HG02588 (cell line): ENCODE measurements at regions not wholly inside any gene's neighbourhood (a gene's known extent, or its start where the extent isn't known, plus 50 kb on each side); places are given as distances from the start of the nearest gene placed in this dataset.
"Not testable (repeated sequence)": the region's sequence is repeated elsewhere in the genome, so short reads cannot be mapped to it uniquely, and the experiment has no call there.

Experiments used
- ATAC-seq: cut with Tn5 transposase; IDR thresholded peaks from one replicate; pipeline ENCODE4 v1.9.1; 2021; ENCODE audit warnings: mild to moderate bottlenecking, moderate library complexity; ENCODE audit not compliant: unreplicated experiment

DNA sequence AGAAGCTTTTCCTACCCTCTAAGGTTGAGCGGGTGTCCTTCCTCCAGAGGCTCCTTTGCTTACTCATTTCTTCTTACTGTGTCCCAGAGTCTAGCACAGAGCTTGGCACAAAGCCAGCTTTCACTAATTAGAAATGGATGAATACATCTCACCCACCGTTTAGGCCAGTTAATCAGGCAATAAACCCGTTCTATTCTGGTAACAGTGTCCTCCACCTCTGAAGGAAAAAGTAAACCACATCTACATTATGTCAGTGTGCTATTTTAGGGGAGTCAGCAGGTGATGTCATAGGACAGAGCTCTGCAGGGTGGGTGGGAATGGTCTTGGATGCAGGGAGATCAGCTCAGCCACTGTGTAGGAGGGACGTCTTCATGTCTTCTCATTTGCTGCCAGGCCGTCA, 109.2 kb downstream of the OSTF1 start:
- no peak for ATAC-seq

DNA sequence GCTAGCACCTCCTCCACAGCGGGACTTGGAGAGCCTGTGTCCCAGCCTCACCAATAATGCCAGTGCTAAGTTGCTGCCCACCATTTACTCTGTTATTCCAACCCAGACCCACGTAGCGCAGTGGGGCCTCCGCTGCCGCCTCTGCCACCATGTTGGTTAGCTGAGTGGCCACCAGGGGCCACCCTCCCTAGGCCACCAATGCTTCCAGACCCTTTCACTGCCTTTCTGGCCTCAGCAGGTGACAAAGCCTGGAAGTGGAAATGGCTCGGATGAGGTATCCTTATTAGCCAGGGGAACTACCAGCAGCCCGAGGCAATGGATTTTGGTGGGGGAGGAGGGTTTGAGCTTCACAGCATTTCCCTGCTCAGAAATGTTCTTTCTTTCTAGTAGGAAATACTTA, 110.1 kb downstream of the OSTF1 start:
- ATAC-seq = no peak

DNA sequence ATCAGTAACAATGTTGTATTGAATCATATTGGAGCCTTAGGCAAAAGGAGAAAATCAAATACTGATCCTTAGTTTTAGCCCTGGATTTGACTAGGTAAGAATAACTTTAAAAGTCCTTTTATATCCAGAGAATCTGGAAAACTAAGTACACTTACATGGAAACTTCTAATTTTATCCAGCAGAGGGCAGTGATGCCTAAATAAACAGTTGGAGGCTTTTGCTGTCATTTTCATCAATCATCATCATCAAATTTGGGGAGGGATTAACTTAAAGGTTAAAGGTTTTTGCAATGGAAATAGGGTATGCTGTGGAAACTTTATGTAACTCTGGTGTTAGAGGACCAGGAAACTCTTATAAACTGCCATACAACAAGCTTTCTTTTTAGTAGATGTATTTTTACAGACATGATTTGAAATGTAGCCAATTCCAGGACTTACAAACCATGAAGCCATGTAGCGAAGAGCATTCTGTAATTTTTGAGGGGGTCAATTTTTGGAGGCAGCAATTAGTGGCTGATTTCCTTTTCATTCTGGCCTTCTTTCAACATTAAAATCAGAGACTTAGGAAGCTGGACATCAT, 112.7 kb downstream of the OSTF1 start:
- no peak for ATAC-seq

DNA sequence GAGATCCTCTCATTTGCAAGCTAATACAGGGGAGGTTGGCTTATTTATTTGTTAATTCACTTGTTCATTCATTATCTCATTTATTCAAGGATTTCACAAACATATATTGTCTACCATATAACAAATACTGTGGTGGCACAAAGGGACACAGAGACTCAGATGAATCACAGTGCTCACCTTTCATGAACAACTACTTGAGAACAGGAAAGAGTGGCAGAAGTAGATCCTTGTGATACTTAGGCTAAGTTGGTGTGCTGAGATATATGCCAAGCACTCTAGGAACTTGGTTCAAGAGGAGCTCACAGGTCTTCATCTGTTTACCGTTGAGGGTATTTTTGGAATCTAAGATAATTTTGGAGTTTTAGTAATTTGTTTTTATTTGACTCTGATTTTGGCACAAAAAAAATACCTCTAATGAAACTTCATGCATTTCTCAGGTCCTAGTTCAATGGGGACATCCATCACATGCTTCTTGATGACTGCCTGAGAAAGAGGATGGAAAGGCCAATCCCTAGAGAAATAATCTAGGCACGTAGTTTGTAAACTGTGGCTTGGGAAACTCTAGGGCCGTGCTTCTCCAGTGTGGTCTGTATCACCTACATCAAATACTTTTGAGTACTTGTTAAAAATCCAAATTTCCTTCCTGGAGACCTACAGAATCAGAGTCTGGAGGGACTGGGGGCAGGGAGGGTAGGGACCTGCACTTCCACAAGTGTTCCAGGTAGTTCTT, 113.3 kb downstream of the OSTF1 start:
- ATAC-seq = no peak

DNA sequence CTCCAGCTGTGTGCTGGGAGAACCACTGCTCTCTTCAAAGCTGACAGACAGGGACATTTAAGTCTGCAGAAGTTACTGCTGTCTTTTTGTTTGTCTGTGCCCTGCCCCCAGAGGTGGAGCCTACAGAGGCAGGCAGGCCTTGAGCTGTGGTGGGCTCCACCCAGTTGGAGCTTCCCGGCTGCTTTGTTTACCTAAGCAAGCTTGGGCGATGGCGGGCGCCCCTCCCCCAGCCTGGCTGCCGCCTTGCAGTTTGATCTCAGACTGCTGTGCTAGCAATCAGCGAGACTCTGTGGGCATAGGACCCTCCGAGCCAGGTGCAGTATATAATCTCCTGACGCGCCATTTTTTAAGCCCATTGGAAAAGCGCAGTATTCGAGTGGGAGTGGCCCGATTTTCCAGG, 119.7 kb downstream of the OSTF1 start:
- not testable (repeated sequence) for ATAC-seq

DNA sequence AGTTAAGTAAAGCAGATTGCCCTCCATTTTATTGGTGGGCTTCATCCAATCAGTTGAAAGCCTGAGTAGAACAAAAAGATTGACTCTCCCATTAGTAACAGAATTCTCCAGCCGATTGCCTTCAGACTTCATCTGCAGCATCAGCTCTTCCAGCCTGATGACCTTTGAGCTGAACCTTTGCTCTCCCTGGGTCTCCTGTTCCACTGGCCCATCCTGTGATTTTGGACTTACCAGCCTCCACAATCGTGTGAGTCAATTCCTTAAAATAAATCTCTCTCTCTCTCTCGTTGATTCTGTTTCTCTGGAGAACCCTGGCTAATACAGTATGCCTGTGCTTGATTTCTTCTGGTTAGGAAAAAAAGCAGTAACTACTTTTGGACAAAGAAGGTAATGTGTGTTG, 121.9 kb downstream of the OSTF1 start:
- ATAC-seq = no peak

DNA sequence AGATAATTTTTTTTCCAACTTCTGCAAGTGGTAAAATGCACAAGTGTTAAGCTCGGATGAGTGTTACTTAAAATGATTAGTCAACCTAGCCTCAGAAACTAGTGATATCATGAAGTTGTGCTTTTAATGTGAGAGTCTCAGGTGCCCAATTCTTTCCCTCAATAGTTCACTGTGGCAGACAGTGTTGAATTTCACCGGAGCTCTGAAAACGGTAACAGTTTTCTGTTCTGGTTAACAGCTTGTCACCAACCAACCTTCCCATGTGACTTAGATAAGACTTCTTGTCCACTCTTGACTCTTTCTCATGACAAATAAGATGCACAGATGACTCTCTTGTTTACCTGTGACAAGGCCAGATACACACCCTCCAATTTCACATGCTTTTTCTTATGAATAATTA, 125.5 kb downstream of the OSTF1 start:
- no peak for ATAC-seq

DNA sequence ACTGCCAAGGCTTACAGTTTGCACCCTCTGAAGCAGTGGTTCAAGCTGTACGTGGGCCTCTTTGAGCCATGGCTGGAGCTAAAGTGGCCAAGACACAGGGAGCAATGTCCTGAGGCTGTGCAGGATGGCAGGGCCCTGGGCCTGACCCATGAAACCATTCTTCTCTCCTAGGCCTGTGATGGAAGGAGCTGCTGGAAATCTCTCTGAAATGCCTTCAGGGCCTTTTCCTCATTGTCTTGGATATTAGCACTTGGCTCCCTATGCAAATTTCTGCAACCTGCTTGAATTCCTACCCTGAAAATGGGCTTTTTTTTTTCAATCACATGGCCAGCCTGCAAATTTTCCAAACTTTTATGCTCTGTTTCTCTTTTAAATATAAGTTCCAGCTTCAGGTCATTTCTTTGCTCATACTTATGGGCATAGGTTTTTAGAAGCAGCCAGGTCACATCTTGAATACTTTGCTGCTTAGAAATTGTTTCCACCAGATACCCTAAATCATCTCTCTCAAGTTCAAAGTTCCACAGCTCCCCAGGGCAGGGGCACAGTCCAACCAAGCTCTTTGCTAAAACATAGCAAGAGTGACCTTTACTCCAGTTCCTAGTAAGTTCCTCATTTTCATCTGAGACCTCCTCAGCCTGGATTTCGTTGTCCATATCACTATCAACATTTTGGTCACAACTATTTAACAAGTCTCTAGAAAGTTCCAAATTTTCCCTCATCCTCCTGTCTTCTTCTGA, 138.3 kb downstream of the OSTF1 start:
- ATAC-seq = no peak

DNA sequence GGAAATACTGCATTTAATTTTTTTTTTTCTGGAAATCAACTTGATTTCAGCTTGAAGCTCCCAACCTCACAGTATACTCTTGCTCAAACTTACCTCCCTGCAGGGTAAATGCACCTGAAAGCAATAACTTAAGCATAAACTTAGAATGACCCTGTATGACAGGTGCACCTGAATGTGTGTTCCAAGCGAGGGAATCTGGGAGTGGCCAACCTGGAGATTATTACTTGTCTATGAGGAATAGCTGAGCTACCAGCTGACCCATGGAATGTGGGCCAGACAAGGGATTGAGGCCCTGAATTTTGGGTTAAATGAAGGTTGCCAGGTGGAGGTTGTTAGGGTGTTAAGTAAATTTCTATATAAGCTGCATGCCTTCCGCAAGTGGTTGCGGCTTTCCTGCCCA, 140.6 kb downstream of the OSTF1 start:
- ATAC-seq = no peak

DNA sequence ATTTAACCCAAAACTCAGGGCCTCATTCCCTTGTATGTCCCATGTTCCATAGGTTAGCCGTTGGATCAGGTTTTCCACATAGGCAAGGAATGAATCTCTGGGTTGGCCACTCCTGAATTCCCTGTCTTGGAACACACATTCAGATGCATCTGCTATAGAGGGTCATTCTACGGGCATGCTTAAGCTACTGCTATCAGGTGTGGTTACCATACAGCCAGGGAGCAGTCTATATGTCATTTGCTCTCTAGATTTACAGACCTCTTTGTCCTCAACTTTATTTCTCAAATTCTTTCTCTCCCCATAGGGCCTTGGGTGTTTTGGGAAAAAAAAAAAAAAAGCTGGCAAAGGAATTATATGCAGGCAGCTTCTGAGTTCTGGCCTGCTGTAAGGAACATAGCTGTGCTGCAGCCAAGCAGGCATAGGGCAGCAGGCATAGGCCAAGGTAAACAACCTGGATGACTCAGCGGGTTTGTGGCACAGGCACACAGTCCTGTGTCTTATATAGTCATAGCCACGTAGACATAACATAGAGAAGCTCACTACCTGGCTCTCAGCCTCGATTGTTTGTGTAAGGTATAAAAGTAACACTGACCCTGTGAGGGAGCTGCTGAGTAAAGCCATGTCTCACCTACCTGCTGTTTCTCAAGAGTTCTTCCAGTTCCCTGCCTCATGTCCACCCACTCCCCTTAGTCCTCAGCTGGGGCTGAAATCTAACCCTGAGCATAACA, 141.5 kb downstream of the OSTF1 start:
- no peak for ATAC-seq

DNA sequence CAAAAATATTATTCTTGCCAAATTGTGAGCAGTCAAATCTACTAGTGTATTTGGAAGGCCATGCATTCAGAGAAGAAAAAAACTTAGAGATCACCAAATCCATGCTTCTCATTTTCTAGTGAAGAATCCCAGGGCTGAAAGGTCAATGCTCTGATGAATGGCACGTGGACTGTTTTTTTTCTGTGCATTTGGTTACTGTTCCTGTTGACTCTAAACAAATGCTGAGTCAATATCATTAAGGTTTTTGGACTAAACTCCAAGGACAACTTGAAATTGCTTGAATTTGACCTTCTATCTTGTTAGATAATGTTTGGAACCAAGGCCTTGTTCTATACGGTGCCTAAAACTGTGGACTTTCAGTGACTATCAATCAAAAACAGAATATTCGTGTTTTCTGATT, 142.2 kb downstream of the OSTF1 start:
- ATAC-seq = no peak

DNA sequence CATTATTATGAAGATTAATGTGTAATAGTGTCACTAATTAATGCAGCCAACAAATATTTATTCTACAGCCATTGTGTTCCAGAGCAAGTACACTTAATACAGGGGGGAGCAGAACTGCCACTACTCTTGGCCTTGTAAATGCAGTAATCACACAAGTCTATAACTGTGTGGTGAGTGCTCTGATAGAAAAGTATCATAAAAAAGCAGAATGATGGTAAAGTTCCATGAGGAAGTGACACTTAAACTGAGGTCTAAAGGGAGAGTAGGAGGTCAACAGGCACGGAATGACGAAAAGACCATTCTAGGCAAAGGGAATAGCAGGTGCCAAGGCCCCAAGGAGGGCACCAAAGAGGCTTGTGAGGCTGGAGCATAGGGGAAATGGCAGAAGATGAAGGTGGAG, 142.9 kb downstream of the OSTF1 start:
- ATAC-seq = no peak

DNA sequence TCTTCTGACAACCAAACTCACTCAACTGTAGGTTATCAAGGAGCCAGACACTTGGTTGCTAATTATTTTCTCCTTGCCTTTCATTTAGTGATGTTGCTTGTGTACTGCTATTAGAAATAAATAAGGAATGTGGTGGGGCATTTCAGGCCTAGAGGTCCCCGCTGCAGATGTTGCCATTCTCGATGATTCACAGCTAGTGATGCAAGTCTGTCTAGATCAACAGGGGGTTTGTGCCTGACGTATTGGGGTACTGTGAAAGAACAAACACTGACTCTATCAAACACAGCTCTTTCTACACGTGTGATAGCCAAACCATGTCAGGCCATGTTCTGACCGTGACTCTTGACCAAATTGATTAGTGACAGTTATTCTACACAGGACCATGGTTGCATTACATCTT, 144.7 kb downstream of the OSTF1 start:
- no peak for ATAC-seq

DNA sequence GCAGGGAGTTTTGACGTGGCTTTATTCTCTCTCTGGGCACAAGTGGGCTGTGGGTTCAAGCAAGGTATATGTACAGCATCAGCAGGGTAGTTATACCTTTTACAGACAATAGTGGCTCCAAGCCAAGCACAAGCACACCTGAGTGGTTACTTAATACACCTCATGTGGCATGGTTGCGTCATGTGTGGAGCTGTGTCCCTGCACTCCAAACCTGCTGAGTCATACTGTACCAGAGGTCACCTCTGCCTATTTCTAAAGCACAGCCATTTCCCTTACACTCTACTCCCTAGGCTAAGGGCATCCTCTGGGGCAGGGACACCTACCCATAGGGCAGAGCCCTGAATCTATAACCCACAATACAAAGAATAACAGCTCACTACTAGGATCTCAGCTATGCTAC, 147.3 kb downstream of the OSTF1 start:
- no peak for ATAC-seq

DNA sequence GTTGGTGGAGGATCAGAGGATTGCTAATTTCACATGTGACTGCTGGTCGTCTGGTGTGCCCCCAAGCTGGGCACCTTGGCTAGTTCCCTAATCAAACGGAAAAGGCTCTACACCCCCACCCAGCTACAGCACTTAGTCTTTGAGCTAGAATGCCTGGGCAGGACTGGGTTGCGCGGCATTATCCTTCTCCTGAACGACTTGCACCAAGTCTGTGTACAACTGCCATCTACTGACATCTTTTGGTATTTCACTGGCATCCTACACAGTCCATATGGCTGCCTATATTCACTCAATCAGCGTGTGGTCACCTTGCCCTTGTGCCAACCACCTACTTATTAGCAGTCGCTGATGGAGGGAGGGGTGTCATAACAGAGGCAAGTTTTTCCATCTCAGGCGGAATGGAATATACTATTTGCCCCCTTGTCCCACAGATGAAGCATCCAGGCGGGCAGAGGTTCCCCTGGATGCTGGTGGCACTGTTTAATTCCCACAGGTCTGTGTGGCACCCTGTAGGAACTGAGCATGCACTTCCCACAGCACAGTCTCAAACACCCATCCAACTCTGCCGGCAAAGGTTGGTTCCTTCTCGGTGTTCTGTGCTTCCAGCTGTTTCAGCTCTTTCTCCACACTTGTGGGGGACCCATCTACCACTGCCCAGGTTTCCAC, 150.1 kb downstream of the OSTF1 start:
- peak; percentile 93 for ATAC-seq

DNA sequence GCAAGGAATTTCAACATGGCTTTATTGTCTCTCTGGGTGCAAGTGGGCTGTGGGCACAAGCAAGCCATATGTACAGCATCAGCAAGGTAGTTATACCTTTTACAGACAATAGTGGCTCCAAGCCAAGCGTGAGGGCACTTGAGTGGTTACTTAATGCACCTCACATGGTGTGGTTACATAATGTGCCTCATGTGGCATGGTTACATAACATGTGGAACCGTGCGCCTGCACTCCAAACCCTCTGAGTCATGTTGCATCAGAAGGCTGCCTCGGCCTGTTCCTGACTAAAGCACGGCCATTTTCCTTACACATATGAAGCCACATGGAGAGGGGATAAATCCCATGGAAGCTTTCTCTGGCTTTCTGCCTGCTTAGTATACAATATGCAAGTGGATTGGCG, 150.9 kb downstream of the OSTF1 start:
- ATAC-seq = no peak

DNA sequence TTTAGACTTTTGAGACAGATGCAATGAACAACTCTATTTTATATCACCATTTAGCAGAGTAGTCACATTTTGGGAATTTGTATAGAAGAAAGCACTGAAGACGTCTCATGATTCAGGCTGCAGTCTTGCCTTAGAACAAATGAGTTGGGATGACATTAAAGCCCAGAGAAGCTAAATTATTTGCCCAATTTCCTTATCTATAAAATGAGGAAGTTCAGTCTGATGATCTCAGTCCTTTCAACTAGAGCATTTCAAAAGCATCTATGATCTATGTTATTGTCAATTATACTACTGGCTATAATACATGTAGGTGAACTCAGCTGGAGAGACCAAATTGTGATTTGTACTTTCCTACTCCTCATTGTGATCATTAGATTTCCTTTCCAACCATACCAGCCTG, 154.1 kb downstream of the OSTF1 start:
- ATAC-seq = no peak

DNA sequence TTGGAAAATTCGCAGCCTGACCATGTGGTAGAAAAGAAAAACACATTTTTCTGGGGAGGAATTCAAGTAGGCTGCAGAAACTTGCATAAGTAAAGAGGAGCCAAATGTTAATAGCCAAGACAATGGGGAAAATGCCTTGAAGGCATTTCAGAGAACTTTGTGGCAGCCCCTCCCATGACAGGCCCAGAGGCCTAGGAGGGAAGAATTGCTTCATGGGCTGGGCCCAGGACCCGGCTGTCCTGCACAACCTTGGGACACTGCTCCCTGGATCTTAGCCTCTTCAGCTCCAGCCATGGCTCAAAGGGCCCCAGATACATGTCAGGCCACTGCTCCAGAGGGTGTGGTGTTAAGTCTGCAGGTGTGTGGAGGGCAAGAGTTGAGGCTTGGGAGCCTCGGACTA, 158.6 kb downstream of the OSTF1 start:
- no peak for ATAC-seq

DNA sequence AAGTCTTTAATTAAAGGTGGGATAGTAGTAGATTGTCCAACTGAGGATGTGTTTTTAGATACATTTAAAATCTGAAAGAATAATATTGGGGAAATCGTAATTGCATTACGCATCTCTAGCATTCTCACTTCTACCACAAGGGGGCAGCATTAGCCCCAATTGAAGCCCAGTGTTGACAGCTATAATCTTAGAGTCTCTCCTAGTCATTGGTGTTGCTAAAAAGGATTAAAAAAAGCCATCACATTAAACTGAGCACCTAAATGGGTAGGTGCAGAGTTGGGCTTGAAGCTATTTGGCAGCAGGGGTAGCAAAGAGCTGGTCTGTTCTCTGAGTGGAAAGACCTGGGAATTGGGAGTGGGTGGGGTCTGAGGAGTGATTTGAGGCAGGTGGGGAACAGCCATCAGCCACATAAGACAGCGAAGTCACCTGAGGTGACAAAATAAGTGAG, 177.2 kb downstream of the OSTF1 start:
- ATAC-seq = peak; percentile 79

DNA sequence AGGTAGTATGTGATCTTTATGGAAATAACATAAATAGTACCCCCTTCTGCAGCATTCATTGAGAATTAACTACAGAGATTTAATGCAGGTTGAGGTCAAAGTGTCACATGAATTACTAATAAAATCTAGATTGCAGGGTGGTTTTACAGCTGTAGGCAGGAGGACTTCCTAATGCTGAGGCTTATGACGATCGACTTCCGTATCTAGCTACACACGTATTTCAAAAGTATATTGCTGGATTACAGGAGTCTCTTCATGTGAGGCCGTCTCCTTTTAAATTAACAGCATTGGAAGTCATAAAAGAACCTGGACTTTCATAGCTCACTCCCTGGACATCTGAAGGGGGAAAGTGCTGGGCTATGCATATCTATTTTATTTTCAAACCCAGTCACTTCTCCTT, 180.9 kb downstream of the OSTF1 start:
- no peak for ATAC-seq

DNA sequence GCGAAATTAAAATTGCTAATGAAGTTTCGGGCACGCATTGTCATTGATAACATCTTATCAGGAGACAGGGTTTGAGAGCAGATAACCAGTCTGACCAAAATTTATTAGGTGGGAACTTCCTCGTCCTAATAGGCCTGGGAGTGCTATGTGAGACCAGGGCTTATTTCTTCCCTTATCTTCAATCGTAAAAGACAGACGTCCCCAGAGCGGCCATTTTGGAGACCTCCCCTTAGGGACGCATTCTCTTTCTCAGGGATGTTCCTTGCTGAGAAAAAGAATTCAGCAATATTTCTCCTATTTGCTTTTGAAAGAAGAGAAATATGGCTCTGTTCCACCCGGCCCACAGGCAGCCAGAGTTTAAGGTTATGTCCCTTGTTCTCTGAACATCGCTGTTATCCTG, 184.7 kb downstream of the OSTF1 start:
- ATAC-seq = not testable (repeated sequence)
